GM23248 (cell line): ENCODE measurements at regions not wholly inside any gene's neighbourhood (a gene's known extent, or its start where the extent isn't known, plus 50 kb on each side); places are given as distances from the start of the nearest gene placed in this dataset.
A peak's percentile ranks its signal among the peaks of the same experiment; 100 is the strongest.

Source experiments
- DNase-seq: peaks from one replicate; pipeline ENCODE4 v3.0.0-alpha.2; 2015
- H2AFZ ChIP-seq: fragments of 200-600 bp; sonication (generic); 2 replicates; pipeline ENCODE4 v1.6.1; 2016; ENCODE audit warnings: antibody characterized with exemption
- H3F3A ChIP-seq: fragments of 200-600 bp; sonication (generic); 2 replicates; pipeline ENCODE4 v1.6.1; 2016; ENCODE audit warnings: mild to moderate bottlenecking, antibody characterized with exemption, mixed run types; ENCODE audit not compliant: insufficient read depth
- H3K27ac ChIP-seq: fragments of 200-600 bp; sonication (generic); 2 replicates; pipeline ENCODE4 v1.5.1; 2016; ENCODE audit warnings: mild to moderate bottlenecking
- H3K27me3 ChIP-seq: fragments of 200-600 bp; sonication (generic); replicated peaks from 2 replicates; pipeline ENCODE4 v1.6.1; 2016; ENCODE audit warnings: mild to moderate bottlenecking; ENCODE audit not compliant: insufficient read depth
- H3K36me3 ChIP-seq: fragments of 200-600 bp; sonication (generic); 2 replicates; pipeline ENCODE4 v1.6.1; 2016; ENCODE audit warnings: low read depth, mild to moderate bottlenecking
- H3K4me1 ChIP-seq: fragments of 200-600 bp; sonication (generic); 2 replicates; pipeline ENCODE4 v1.6.1; 2016; ENCODE audit warnings: mild to moderate bottlenecking; ENCODE audit not compliant: insufficient read depth
- H3K4me2 ChIP-seq: fragments of 200-600 bp; sonication (generic); one replicate; pipeline ENCODE4 v1.6.1; 2016; ENCODE audit warnings: mild to moderate bottlenecking; ENCODE audit not compliant: unreplicated experiment
- H3K4me3 ChIP-seq: fragments of 200-600 bp; sonication (generic); 2 replicates; pipeline ENCODE4 v1.5.1; 2016; ENCODE audit warnings: mild to moderate bottlenecking
- H3K79me2 ChIP-seq: fragments of 200-600 bp; sonication (generic); 2 replicates; pipeline ENCODE4 v1.6.1; 2016; ENCODE audit warnings: mild to moderate bottlenecking; ENCODE audit not compliant: insufficient read depth
- H3K9ac ChIP-seq: fragments of 200-600 bp; sonication (generic); 2 replicates; pipeline ENCODE4 v1.6.1; 2016; ENCODE audit warnings: mild to moderate bottlenecking
- H3K9me2 ChIP-seq: fragments of 200-600 bp; sonication (generic); 2 replicates; pipeline ENCODE4 v1.6.1; 2016; ENCODE audit warnings: mixed run types, mild to moderate bottlenecking, moderate library complexity; ENCODE audit not compliant: insufficient read depth
- H3K9me3 ChIP-seq: fragments of 200-600 bp; sonication (generic); one replicate; pipeline ENCODE4 v1.6.1; 2017; ENCODE audit warnings: low read depth
- H4K20me1 ChIP-seq: fragments of 200-600 bp; sonication (generic); 2 replicates; pipeline ENCODE4 v1.6.0; 2016; ENCODE audit not compliant: insufficient read depth
- EZH2 ChIP-seq: fragments of 200-600 bp; sonication (generic); IDR thresholded peaks from 2 replicates; pipeline ENCODE4 v1.6.1; 2018; ENCODE audit warnings: antibody characterized with exemption, mild to moderate bottlenecking; ENCODE audit not compliant: insufficient read depth, poor library complexity, severe bottlenecking
- EZH2phosphoT487 ChIP-seq: fragments of 200-600 bp; sonication (generic); IDR thresholded peaks from 2 replicates; pipeline ENCODE4 v1.6.1; 2018; ENCODE audit warnings: antibody characterized with exemption, moderate library complexity, mild to moderate bottlenecking, low read depth; ENCODE audit not compliant: insufficient read depth
- WGBS, 2 experiments: methylation state at CpG; one replicate each; pipeline ENCODE4 v1.1.6; 2015 to 2017; ENCODE audit warnings: low lambda C conversion rate in 2 of 2, low coverage in 1 of 2; ENCODE audit errors: missing lambda C conversion rate in 2 of 2; 5-methylcytosine and 5-hydroxymethylcytosine counted together
- in situ Hi-C: fragments of 300-500 bp; cut with MboI; formaldehyde crosslinking; loops from 2 replicates; pipeline ENCODE4 v1.15.0; 2020

DNA sequence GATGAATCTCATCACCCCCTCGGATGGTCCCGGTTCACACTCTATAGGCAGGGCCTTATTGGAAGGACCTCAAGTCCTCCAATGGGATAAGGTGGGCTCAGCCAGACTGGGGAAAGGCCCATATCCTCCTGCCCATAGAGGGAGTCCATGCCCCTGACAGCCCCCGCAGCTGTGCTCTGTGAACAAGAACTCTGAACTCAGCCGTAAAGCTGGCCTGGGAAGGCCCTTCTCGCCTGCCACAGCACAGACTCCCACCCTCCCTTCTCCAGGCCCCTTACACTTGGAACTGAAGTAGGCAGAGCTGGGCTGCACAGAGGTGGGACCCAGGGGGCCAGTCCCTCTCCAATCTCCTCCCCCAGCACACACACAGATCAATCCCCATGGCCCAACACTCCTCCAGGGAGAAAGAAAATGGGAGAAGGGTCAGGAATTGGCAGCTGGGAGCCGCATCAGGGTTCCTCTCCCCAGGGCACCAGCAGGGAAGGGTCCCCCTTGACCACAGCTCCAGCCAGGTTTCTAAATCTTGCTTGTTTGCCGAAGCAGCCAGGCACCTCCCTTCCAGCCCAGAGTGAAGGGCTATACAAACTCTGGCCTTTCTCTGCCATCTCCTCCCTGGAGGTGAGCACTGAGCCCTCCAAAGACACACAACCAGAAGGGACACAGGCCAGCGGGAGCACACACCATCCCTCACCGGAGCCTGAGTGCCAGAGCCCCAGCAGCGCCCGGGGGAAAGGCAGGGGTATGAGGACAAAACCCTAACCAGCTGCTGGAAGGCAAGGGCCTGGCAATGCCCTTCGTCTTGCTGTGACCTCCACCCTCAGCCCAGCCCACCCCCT lies 454.1 kb downstream of the SOX9 start:
- TF ChIP-seq EZH2 (no peak), EZH2phosphoT487 (no peak)
- 90 to 92% methylated on average over 12 of the region's 12 CpGs for WGBS, 2 experiments

DNA sequence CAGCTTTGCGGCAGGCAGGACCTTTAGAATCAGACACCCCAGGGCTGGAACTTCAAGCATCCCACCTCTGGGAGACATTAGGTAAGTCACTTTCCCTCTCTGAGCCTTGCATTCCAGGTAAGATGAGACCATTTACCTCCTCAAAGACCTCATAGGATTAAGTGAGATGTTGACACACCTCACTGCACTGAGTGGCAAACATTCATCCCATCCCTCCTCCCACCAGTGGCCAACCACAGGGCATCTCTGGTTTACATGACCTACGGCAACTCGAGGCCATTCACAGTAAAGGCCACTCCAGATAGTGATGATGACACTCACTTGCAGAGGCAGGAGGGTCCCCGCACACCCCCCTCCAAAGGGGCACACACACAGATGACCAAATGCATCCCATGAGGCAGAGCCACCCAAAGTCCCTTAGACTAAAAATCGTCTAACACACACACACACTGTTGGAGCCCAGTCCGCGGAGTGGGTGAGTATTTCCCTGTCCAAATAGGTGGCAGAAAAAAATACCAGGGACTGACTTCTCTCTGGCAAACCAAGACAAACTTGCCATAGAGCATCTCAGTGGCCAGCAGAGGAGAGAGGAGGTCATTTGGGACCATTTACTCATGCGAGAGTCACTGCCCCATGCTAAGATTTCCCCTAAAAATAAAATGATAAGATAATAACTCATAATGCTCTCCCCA lies 454.9 kb downstream of the SOX9 start:
- no peaks in the 10 kb centered on the region for H3F3A ChIP-seq
- in situ Hi-C loops: loop anchor here (25.0 kb wide), 1 partner anchor 787 kb away; no protein-coding TSS in a partner anchor
- peak; percentile 31 for DNase-seq
- H3K79me2 ChIP-seq: peaks cover 69% of the 10 kb centered on the region
- H3K27me3 ChIP-seq: no peaks in the 10 kb centered on the region
- no peaks in the 10 kb centered on the region for H3K4me1 ChIP-seq
- no peaks in the 10 kb centered on the region for H3K9me2 ChIP-seq
- H3K9ac ChIP-seq: no peak overlapping the region
- H3K9me3 ChIP-seq: no peaks in the 10 kb centered on the region
- H3K27ac ChIP-seq: no peak overlapping the region
- 60 to 66% methylated on average over 8 of the region's 8 CpGs for WGBS, 2 experiments
- no peaks in the 10 kb centered on the region for H3K36me3 ChIP-seq
- no peaks in the 10 kb centered on the region for H4K20me1 ChIP-seq
- no peak overlapping the region for H3K4me2 ChIP-seq
- no peak overlapping the region for H2AFZ ChIP-seq
- TF ChIP-seq EZH2: no peak
- no peak for TF ChIP-seq EZH2phosphoT487
- no peak overlapping the region for H3K4me3 ChIP-seq

More for the DNA sequence above, 454.1 kb downstream of the SOX9 start:
- Histone ChIP-seq H3K27ac (no peak overlapping the region), H4K20me1 (no peaks in the 10 kb centered on the region), H3K4me1 (no peaks in the 10 kb centered on the region), H3K9me3 (no peaks in the 10 kb centered on the region), H3K9ac (no peak overlapping the region), H3K79me2 (peaks cover 69% of the 10 kb centered on the region), H3F3A (no peaks in the 10 kb centered on the region), H3K9me2 (no peaks in the 10 kb centered on the region), H2AFZ (no peak overlapping the region), H3K4me2 (no peak overlapping the region), H3K4me3 (no peak overlapping the region), H3K27me3 (no peaks in the 10 kb centered on the region), H3K36me3 (no peaks in the 10 kb centered on the region)
- no peak for DNase-seq
- in situ Hi-C loops: loop anchor here (25.0 kb wide), 2 partner anchors 412 to 787 kb away; no protein-coding TSS in a partner anchor

- peaks cover 69% of the 10 kb centered on the region for H3K79me2 ChIP-seq
- no peak overlapping the region for H2AFZ ChIP-seq
- H3K9me3 ChIP-seq: no peaks in the 10 kb centered on the region
- no peaks in the 10 kb centered on the region for H3F3A ChIP-seq
- H4K20me1 ChIP-seq: no peaks in the 10 kb centered on the region
- DNase-seq: no peak
- no peak overlapping the region for H3K4me3 ChIP-seq
- H3K27ac ChIP-seq: no peak overlapping the region
- no peak overlapping the region for H3K4me2 ChIP-seq
- no peak overlapping the region for H3K9ac ChIP-seq
- no peaks in the 10 kb centered on the region for H3K9me2 ChIP-seq
- WGBS, 2 experiments: 31 to 69% methylated on average over 4 to 7 of the region's 7 CpGs
- no peaks in the 10 kb centered on the region for H3K4me1 ChIP-seq
- no peaks in the 10 kb centered on the region for H3K27me3 ChIP-seq
- H3K36me3 ChIP-seq: no peaks in the 10 kb centered on the region
- in situ Hi-C loops: loop anchor here (25.0 kb wide), 1 partner anchor 786 kb away; no protein-coding TSS in a partner anchor
- TF ChIP-seq EZH2: no peak
- no peak for TF ChIP-seq EZH2phosphoT487
These were observed 455.5 kb downstream of the SOX9 start for GRCh38 chr17:72576289-72576759.

DNA sequence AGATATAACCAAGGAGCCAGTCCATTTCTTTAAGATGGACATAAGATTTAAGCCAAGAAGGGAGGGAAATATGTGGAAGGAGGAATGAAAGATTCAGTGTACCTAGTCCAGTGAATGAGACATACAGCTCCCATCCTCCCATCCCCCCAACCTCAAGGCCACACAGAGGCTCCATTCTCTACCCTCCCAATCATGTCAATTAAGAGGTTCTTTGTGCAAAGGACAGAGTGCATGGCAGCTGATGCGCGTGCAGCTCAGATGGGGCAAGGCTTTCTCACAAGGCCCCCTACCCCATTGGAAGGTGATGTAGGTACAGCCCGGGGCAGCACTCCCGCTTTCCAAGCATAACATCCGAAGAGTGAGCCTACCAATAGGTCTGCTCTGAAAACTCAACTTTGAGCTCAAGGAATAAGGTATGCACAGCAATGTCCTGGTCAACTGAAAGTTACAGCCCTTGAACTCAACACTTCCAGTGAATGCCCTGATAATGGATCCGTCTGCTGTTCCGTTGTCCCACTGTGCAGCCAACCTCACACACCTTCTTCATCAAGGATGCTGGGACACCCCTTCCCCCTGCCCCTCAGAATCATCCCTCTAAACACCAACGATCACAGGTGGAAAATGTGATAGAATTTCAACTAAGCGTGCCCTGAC lies 458.1 kb downstream of the SOX9 start:
- Histone ChIP-seq H3K4me1 (no peaks in the 10 kb centered on the region), H3K4me3 (no peak overlapping the region), H3K4me2 (no peak overlapping the region), H3K27ac (no peak overlapping the region), H3F3A (no peaks in the 10 kb centered on the region), H3K9me2 (no peaks in the 10 kb centered on the region), H3K9me3 (no peaks in the 10 kb centered on the region), H2AFZ (no peak overlapping the region), H4K20me1 (no peaks in the 10 kb centered on the region), H3K27me3 (no peaks in the 10 kb centered on the region), H3K9ac (no peak overlapping the region), H3K79me2 (peaks cover 73% of the 10 kb centered on the region), H3K36me3 (no peaks in the 10 kb centered on the region)
- in situ Hi-C loops: loop anchor here (25.0 kb wide), 1 partner anchor 783 kb away; no protein-coding TSS in a partner anchor
- 88 to 89% methylated on average over 9 of the region's 9 CpGs for WGBS, 2 experiments
- no peak for DNase-seq
- TF ChIP-seq EZH2phosphoT487 (no peak), EZH2 (no peak)
